ENCODE measurements at regions not wholly inside any gene's neighbourhood (a gene's known extent, or its start where the extent isn't known, plus 50 kb on each side); places are given as distances from the start of the nearest gene placed in this dataset.

GRCh38 chr14:26021759-26022158 lies 576.1 kb downstream of the NOVA1 start:
- TF ChIP-seq CTCF (conservative IDR thresholded peaks at IDR 0.05; ENCODE audit: low read depth, low read length): no peak
- no peak for TF ChIP-seq EZH2 (IDR thresholded peaks at IDR 0.05; ENCODE audit: borderline replicate concordance, low read depth, low read length, poor library complexity, severe bottlenecking)

Measured in A673 (cell line).